ENCODE measurements at regions not wholly inside any gene's neighbourhood (a gene's known extent, or its start where the extent isn't known, plus 50 kb on each side); places are given as distances from the start of the nearest gene placed in this dataset.

DNA sequence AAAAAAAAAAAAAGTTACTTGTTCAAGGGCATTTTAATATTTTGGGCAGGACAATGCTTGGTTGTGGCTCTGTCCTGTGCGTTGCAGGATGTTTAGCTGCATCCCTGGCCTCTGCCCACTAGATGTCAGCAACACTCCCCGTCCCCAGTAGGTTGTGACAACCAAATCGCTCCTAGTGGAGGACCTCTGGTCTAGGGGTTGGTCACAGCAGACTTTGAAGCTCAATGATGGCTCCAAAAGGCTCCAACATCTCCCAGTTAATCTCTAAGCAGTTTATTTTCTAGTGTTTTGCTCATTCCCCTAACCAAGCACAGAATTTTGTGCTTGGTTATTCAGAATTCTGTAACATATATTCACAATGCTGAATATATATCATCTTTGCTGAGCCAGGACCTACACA, 67.0 kb downstream of the CHRNA1 start:
- TF ChIP-seq, protein P1, sequence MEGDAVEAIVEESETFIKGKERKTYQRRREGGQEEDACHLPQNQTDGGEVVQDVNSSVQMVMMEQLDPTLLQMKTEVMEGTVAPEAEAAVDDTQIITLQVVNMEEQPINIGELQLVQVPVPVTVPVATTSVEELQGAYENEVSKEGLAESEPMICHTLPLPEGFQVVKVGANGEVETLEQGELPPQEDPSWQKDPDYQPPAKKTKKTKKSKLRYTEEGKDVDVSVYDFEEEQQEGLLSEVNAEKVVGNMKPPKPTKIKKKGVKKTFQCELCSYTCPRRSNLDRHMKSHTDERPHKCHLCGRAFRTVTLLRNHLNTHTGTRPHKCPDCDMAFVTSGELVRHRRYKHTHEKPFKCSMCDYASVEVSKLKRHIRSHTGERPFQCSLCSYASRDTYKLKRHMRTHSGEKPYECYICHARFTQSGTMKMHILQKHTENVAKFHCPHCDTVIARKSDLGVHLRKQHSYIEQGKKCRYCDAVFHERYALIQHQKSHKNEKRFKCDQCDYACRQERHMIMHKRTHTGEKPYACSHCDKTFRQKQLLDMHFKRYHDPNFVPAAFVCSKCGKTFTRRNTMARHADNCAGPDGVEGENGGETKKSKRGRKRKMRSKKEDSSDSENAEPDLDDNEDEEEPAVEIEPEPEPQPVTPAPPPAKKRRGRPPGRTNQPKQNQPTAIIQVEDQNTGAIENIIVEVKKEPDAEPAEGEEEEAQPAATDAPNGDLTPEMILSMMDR (IDR thresholded peaks at IDR 0.05; ENCODE audit: low read depth, low read length): peak; percentile 95
- H3K4me3 ChIP-seq (replicated peaks in 1 of 2; ENCODE audit: low read depth in 2 of 2, low read length in 2 of 2): no peak overlapping the region
- peak; percentile 59 to 65 for DNase-seq (ENCODE audit: low read depth in 2 of 2)

DNA sequence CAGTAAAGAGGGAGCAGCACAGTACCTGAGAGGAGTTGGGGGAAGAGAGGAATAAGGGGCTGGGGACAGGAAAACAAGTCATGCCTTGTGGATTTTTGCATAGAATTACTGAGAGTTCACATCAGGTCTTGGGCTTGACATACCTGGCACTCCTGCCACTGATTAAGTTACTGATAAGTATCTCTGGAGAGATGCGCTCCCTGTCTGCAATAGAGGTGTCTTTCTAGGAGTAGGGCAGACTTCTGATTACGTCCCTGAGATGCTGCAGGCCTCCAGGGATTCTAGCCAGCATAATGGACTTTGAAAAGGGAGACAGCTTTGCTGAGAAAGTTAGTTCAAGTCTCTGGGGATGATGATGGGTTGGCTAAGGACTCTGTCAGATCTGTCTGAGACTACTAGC, 69.4 kb downstream of the CHRNA1 start:
- TF ChIP-seq, protein P1 (IDR thresholded peaks at IDR 0.05; ENCODE audit: low read depth, low read length): no peak
- H3K4me3 ChIP-seq (replicated peaks in 1 of 2; ENCODE audit: low read depth in 2 of 2, low read length in 2 of 2): no peak overlapping the region
- DNase-seq (ENCODE audit: low read depth in 2 of 2): no peak

DNA sequence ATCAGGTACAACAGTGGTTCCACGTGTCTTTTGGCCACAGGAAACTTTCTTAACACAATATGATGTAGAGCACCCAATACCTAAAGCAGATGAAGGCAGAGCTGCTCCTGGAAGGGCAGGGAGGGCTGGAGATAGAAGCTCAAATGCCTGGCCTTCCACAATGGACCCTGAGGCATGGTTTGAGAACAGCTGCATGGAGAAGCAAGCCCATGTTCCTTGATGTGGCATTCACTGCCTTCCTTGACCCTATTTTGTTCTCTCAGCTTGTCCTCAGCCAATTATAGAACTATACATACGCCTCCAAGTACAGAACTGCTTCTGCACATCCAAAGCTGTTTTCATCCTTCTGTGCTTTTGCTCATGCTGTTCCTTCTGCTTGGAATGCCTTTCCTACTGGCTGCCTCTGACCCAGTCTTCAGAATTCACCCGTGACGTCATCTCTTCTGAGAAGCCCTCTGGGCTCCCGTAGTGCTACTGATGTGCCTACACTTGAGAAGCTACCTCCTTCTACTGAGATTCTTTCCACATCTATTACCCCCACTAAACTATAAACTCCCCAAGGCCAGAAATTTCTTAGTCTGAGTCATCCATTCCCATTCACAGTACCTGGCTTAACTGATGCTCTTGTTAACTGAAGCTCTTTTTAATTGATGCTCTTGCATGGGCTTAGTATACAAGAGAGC, 69.9 kb downstream of the CHRNA1 start:
- DNase-seq (ENCODE audit: low read depth in 2 of 2): no peak
- TF ChIP-seq, protein P1 (IDR thresholded peaks at IDR 0.05; ENCODE audit: low read depth, low read length): no peak

DNA sequence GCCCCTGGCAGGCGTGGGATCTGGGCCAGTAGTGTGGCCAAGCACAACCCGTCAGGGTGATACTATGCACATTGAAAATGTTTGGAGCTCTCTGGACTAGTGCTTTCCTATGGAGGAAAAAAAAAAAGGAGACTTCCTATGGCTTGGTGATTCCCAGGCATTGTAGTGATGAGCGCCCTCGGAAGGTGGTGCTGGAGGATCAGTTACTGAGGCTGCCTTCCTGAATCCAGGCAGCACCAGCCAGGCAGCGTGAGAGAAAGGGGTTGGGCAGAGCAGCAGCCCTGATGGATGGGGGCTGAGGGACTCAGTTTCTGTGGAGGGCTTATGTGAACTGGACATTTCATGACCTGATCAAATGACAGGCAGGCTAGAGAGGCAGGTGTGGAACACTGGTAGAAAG, 70.9 kb downstream of the CHRNA1 start:
- no peak for DNase-seq (ENCODE audit: low read depth in 2 of 2)
- TF ChIP-seq, protein P1 (IDR thresholded peaks at IDR 0.05; ENCODE audit: low read depth, low read length): no peak
- H3K4me3 ChIP-seq (replicated peaks in 1 of 2; ENCODE audit: low read depth in 2 of 2, low read length in 2 of 2): no peak overlapping the region

More for the DNA sequence above, 69.9 kb downstream of the CHRNA1 start:
- H3K4me3 ChIP-seq (replicated peaks in 1 of 2; ENCODE audit: low read depth in 2 of 2, low read length in 2 of 2): no peak overlapping the region

DNA sequence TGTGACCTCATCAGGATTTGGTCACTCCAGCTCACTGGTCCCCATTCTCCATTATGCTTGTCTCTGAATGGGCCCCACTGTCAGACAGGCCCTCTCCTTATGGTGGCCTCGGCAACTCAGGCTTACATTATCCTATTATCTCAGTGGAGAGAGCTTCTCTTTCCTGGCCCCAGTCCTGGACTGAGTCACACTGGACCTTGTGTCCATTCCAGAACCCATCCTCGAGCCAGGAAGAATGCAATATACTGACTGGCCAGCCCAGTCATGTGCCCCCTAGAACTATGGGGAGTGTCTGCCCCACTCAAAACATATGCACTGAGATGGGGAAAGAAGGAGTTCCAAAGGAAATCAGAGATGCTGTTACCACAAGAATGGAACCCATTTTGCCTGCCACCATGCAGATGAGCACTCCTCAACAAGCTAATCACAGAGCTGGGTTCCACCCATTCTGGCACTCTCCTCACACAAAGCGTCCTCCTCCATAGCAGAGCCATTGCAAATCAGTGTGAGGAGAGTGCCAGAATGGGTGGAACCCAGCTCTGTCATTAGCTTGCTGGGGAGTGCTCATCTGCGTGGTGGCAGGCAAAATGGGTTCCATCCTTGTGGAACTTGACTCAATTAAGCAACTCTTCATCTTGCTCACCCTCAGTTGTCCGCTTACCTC, 71.9 kb downstream of the CHRNA1 start:
- peak; percentile 46 for DNase-seq (ENCODE audit: low read depth in 2 of 2)
- TF ChIP-seq, protein P1 (IDR thresholded peaks at IDR 0.05; ENCODE audit: low read depth, low read length): no peak
- no peak overlapping the region for H3K4me3 ChIP-seq (replicated peaks in 1 of 2; ENCODE audit: low read depth in 2 of 2, low read length in 2 of 2)

DNA sequence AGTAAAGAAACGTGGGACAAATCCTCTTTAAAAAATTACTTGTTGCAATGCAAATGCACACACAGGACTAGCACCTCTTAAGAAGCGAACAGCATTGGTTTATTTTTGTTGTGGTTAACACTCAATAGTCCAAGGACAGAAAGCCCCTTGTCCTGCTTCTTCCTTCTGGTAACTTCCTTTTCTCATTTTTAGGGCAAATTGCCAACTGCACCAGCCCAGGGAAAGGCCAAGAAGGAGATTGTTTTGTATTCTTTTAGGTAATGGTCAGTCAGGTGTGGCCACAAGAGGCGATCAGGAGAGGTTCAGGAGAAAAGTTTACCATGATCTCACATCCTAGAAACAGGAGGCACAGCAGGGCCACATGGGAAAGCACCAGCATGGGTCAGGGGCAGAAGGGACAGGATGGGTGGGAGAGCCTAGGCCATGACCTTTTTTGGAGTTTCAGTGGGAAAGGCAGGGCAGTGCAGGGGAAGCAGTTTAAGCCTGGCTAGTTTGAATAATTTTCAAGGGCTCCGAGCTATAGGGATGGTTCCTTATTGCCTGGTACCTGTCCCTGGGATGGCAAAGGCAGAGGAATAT, 73.0 kb downstream of the CHRNA1 start:
- no peak overlapping the region for H3K4me3 ChIP-seq (replicated peaks in 1 of 2; ENCODE audit: low read depth in 2 of 2, low read length in 2 of 2)
- no peak for DNase-seq (ENCODE audit: low read depth in 2 of 2)
- TF ChIP-seq, protein P1 (IDR thresholded peaks at IDR 0.05; ENCODE audit: low read depth, low read length): no peak
